ENCODE measurements at regions not wholly inside any gene's neighbourhood (a gene's known extent, or its start where the extent isn't known, plus 50 kb on each side); places are given as distances from the start of the nearest gene placed in this dataset.

GRCh38 chr5:6110441-6111005 lies 267.8 kb downstream of the MED10 start:
- DNase-seq, result no peak
- intact Hi-C loops (cut with DNase I; ENCODE audit: low total_unique reads), result no loop called here
- H3K4me3 ChIP-seq, result no peak overlapping the region
- H3K36me3 ChIP-seq, result no peaks in the 10 kb centered on the region
- TF ChIP-seq EP300 (IDR thresholded peaks at IDR 0.05; ENCODE audit: low read depth) (no peak), POLR2AphosphoS5 (IDR thresholded peaks at IDR 0.05) (no peak), POLR2A (IDR thresholded peaks at IDR 0.05) (no peak)
- TF ChIP-seq, protein P1, sequence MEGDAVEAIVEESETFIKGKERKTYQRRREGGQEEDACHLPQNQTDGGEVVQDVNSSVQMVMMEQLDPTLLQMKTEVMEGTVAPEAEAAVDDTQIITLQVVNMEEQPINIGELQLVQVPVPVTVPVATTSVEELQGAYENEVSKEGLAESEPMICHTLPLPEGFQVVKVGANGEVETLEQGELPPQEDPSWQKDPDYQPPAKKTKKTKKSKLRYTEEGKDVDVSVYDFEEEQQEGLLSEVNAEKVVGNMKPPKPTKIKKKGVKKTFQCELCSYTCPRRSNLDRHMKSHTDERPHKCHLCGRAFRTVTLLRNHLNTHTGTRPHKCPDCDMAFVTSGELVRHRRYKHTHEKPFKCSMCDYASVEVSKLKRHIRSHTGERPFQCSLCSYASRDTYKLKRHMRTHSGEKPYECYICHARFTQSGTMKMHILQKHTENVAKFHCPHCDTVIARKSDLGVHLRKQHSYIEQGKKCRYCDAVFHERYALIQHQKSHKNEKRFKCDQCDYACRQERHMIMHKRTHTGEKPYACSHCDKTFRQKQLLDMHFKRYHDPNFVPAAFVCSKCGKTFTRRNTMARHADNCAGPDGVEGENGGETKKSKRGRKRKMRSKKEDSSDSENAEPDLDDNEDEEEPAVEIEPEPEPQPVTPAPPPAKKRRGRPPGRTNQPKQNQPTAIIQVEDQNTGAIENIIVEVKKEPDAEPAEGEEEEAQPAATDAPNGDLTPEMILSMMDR (IDR thresholded peaks at IDR 0.05), result no peak
- H3K27ac ChIP-seq, result no peak overlapping the region
- H3K4me1 ChIP-seq, result no peaks in the 10 kb centered on the region
- no peaks in the 10 kb centered on the region for H3K27me3 ChIP-seq
- in situ Hi-C loops (cut with MboI; ENCODE audit: low pct_ligation_motif_present in 1 of 4, low pct_unique_long_range_greater_than_20kb in 1 of 4, low sequenced_read_pairs in 3 of 4), result no loop called here
- WGBS, 2 donors (ENCODE audit: low coverage in 1 of 2), result 88 to 100% methylated on average over 2 to 8 of the region's 8 CpGs
- H3K9me3 ChIP-seq, result no peaks in the 10 kb centered on the region

DNA sequence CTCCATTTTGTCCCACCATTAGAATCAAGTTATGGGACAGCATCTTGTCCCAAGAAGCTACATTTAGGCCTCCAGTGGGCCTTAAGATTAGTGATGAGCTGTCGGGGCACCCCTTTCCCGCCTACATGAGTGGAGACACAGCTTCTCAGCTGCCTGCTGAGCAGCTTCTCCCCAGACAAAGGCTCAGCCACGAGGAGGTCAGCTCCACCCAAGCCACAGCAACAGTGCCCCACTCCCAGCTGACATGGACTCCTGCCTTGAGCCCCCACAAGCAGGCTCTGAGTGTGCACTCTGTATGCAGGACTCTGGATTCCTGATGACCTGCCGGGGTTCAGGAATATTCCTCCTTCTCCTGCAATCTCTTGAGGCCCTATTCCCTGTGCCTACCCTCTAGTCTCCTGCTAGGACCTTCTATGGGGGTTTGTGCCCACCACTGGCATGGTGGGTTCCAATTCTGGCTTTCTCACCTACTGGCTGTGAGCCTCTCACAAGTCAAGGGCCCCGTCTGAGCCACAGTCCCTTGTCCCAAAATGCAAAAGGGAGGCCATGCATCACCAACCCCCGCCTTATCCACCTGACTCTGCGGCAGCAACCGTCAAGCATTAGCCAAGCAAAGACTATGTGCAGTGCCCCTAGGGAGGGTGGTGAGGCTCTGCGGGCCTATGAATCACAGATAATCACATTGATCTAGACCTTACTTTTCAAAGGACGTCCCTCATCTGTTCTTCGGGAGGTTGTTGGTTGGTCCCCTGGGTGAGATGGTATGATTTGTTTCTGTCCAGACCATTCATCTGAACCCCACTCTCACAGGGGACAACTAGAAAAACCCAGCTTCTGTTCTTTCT lies 269.1 kb downstream of the MED10 start:
- 76 to 93% methylated on average over 3 to 11 of the region's 11 CpGs for WGBS, 2 donors (ENCODE audit: low coverage in 1 of 2)
- in situ Hi-C loops (cut with MboI; ENCODE audit: low pct_ligation_motif_present in 1 of 4, low pct_unique_long_range_greater_than_20kb in 1 of 4, low sequenced_read_pairs in 3 of 4), result no loop called here
- H3K4me3 ChIP-seq, result no peak overlapping the region
- H3K4me1 ChIP-seq, result no peaks in the 10 kb centered on the region
- no peaks in the 10 kb centered on the region for H3K9me3 ChIP-seq
- no peak for TF ChIP-seq POLR2AphosphoS5 (IDR thresholded peaks at IDR 0.05)
- TF ChIP-seq POLR2A (IDR thresholded peaks at IDR 0.05), result no peak
- no peak for TF ChIP-seq EP300 (IDR thresholded peaks at IDR 0.05; ENCODE audit: low read depth)
- TF ChIP-seq, protein P1 (IDR thresholded peaks at IDR 0.05), result no peak
- no peaks in the 10 kb centered on the region for H3K27me3 ChIP-seq
- intact Hi-C loops (cut with DNase I; ENCODE audit: low total_unique reads), result no loop called here
- H3K27ac ChIP-seq, result no peak overlapping the region
- no peaks in the 10 kb centered on the region for H3K36me3 ChIP-seq
- DNase-seq, result no peak

- in situ Hi-C loops (cut with MboI; ENCODE audit: low pct_ligation_motif_present in 1 of 4, low pct_unique_long_range_greater_than_20kb in 1 of 4, low sequenced_read_pairs in 3 of 4) (no loop called here), intact Hi-C loops (cut with DNase I; ENCODE audit: low total_unique reads) (no loop called here)
- Histone ChIP-seq H3K4me1 (no peaks in the 10 kb centered on the region), H3K36me3 (no peaks in the 10 kb centered on the region), H3K9me3 (no peaks in the 10 kb centered on the region), H3K4me3 (no peak overlapping the region), H3K27ac (no peak overlapping the region), H3K27me3 (no peaks in the 10 kb centered on the region)
- no peak for TF ChIP-seq POLR2A (IDR thresholded peaks at IDR 0.05)
- TF ChIP-seq, protein P1 (IDR thresholded peaks at IDR 0.05), result no peak
- TF ChIP-seq POLR2AphosphoS5 (IDR thresholded peaks at IDR 0.05), result no peak
- no peak for DNase-seq
- 74 to 92% methylated on average over 4 to 5 of the region's 5 CpGs for WGBS, 2 donors (ENCODE audit: low coverage in 1 of 2)
Observed at GRCh38 chr5:6108540-6108848, 269.9 kb downstream of the MED10 start.

DNA sequence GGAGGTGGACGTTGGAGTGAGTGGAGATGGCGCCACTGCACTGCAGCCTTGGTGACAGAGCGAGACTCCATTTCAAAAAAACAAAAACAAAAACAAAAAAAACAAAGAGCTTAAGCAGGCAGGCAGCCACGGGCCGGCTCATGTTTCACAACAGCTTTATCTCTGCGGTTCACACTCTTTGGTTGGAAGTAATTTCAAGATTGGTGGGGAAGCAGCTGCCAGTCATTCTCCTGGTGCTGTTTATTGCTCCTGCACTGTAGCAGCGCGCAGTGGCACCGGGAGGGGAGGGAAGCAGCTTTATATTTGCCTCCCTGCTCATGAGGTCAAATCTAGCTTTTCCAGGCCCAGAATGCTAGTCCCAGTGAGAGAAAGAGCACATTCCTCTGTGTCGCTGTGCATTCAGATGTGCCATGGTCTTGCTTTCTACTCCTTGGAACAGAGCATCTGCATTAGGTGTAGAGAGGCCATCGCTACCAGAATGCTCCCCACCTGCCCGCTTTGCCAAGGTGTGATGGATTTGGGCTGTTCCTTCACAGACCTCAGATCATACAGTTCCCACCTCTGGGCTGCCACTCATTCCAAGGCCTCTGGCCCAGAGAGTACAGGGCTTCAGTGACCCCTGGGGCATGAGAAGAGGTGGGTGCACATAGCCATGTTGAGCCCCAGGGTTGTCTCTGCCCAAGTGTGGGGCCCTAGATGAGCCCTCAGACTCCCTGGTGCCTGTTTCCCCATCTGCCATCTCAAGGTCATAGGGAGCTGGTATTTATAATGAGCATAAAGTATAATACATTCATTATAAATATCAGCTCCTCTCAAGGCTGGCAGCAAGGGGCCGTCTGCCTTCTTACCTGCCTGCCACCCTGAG lies 270.4 kb downstream of the MED10 start:
- in situ Hi-C loops (cut with MboI; ENCODE audit: low pct_ligation_motif_present in 1 of 4, low pct_unique_long_range_greater_than_20kb in 1 of 4, low sequenced_read_pairs in 3 of 4), result no loop called here
- TF ChIP-seq, protein P1 (IDR thresholded peaks at IDR 0.05), result no peak
- no peak for TF ChIP-seq POLR2A (IDR thresholded peaks at IDR 0.05)
- Histone ChIP-seq H3K36me3 (no peaks in the 10 kb centered on the region), H3K9me3 (no peaks in the 10 kb centered on the region), H3K4me1 (no peaks in the 10 kb centered on the region), H3K4me3 (no peak overlapping the region), H3K27ac (no peak overlapping the region), H3K27me3 (no peaks in the 10 kb centered on the region)
- WGBS, 2 donors (ENCODE audit: low coverage in 1 of 2), result 66 to 69% methylated on average over 5 to 13 of the region's 13 CpGs
- no peak for DNase-seq
- intact Hi-C loops (cut with DNase I; ENCODE audit: low total_unique reads), result no loop called here

All from transverse colon (tissue), 4 donors.